H1 (cell line): ENCODE measurements at regions not wholly inside any gene's neighbourhood (a gene's known extent, or its start where the extent isn't known, plus 50 kb on each side); places are given as distances from the start of the nearest gene placed in this dataset.

Source experiments
- CBX8 ChIP-seq: fragments of 300-800, 300-1000 bp; sonication (generic); IDR thresholded peaks from 2 replicates; pipeline ENCODE4 v1.7.1; 2016; ENCODE audit warnings: low read depth, low read length, borderline replicate concordance
- CEBPB ChIP-seq: IDR thresholded peaks from 2 replicates; pipeline ENCODE4 v1.6.1; 2012; ENCODE audit warnings: low read depth, low read length
- CHD7 ChIP-seq: fragments of 300-600 bp; sonication (generic); IDR thresholded peaks from 2 replicates; pipeline ENCODE4 v1.7.1; 2012; ENCODE audit warnings: low read length, moderate library complexity, mild to moderate bottlenecking, inconsistent platforms; ENCODE audit not compliant: insufficient replicate concordance
- CREB1 ChIP-seq: IDR thresholded peaks from 2 replicates; pipeline ENCODE4 v1.6.1; 2012; ENCODE audit warnings: inconsistent platforms
- EP300 ChIP-seq, 2 experiments: IDR thresholded peaks; 1 replicate in 1 of 2; 2 replicates in 1 of 2; pipeline ENCODE4 v1.6.1; 2011 to 2012; ENCODE audit warnings: low read depth in 2 of 2, low read length in 2 of 2, mild to moderate bottlenecking in 2 of 2, borderline replicate concordance in 1 of 2, inconsistent platforms in 1 of 2, moderate library complexity in 1 of 2
- FOSL1 ChIP-seq: IDR thresholded peaks from 2 replicates; pipeline ENCODE4 v1.6.1; 2011; ENCODE audit warnings: mild to moderate bottlenecking, low read depth, low read length, moderate library complexity; ENCODE audit not compliant: insufficient read depth
- POLR2AphosphoS5 ChIP-seq: IDR thresholded peaks from 2 replicates; pipeline ENCODE4 v1.6.1; 2011; ENCODE audit warnings: low read depth, low read length
- SP4 ChIP-seq: IDR thresholded peaks from 2 replicates; pipeline ENCODE4 v1.6.1; 2012; ENCODE audit warnings: low read length, inconsistent platforms
- TAF1 ChIP-seq: IDR thresholded peaks from 2 replicates; pipeline ENCODE4 v1.6.1; 2011; ENCODE audit warnings: mild to moderate bottlenecking, low read depth, low read length
- TF ChIP-seq, protein P1 (sequence below): IDR thresholded peaks from 2 replicates; pipeline ENCODE4 v1.6.1; 2012; ENCODE audit warnings: low read length, inconsistent platforms
- TF ChIP-seq, protein P2 (sequence below): IDR thresholded peaks from 2 replicates; pipeline ENCODE4 v1.6.1; 2012; ENCODE audit warnings: inconsistent platforms

GRCh38 chr13:81172603-81173002 is 831.7 kb upstream of the SPRY2 start (continued):
- no peak for TF ChIP-seq CHD7
- no peak for TF ChIP-seq FOSL1
- TF ChIP-seq EP300 (IDR thresholded peaks at IDR 0.05; ENCODE audit: borderline replicate concordance in 1 of 2, low read depth in 2 of 2, low read length in 2 of 2), result no peak
- no peak for TF ChIP-seq CREB1
- TF ChIP-seq CBX8, result no peak
- TF ChIP-seq TAF1, result no peak
- TF ChIP-seq SP4, result no peak
- no peak for TF ChIP-seq CEBPB
- TF ChIP-seq, protein P1, sequence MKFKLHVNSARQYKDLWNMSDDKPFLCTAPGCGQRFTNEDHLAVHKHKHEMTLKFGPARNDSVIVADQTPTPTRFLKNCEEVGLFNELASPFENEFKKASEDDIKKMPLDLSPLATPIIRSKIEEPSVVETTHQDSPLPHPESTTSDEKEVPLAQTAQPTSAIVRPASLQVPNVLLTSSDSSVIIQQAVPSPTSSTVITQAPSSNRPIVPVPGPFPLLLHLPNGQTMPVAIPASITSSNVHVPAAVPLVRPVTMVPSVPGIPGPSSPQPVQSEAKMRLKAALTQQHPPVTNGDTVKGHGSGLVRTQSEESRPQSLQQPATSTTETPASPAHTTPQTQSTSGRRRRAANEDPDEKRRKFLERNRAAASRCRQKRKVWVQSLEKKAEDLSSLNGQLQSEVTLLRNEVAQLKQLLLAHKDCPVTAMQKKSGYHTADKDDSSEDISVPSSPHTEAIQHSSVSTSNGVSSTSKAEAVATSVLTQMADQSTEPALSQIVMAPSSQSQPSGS, result no peak
- no peak for TF ChIP-seq POLR2AphosphoS5
- TF ChIP-seq, protein P2, sequence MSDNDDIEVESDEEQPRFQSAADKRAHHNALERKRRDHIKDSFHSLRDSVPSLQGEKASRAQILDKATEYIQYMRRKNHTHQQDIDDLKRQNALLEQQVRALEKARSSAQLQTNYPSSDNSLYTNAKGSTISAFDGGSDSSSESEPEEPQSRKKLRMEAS, result no peak
